T-cell (primary cell): ENCODE measurements at regions not wholly inside any gene's neighbourhood (a gene's known extent, or its start where the extent isn't known, plus 50 kb on each side); places are given as distances from the start of the nearest gene placed in this dataset.

Source experiments
- ATAC-seq, 4 experiments: fragments of 200-7000 bp in 3 of 4; fragments of 150-1000 bp in 1 of 4; cut with Tn5 transposase; replicated peaks in 1 of 4; 1 replicate in 3 of 4; 2 replicates in 1 of 4; pipeline ENCODE4 v1.10.0; 2021; ENCODE audit warnings: moderate library complexity in 3 of 4, mild to moderate bottlenecking in 2 of 4, moderate number of reproducible peaks in 1 of 4
- CTCF ChIA-PET, 2 donors: fragments of 300-600 bp; sonication (Branson Sonifier 250); formaldehyde crosslinking; loops; one replicate each; lab custom pipeline; 2022; ENCODE audit warnings: antibody characterized with exemption in 2 of 2; lab: Charles Lee
- POLR2A ChIA-PET, 2 donors: fragments of 300-600 bp; sonication (Branson Sonifier 250); formaldehyde crosslinking; loops; one replicate each; lab custom pipeline; 2022; ENCODE audit warnings: antibody characterized with exemption in 2 of 2; lab: Charles Lee
- DNase-seq, 35 experiments: peaks; one replicate each; pipeline versions ENCODE4 v3.0.0 to v3.0.0-alpha.2; 2013 to 2023
- H3K27ac ChIP-seq: one replicate; pipeline ENCODE4 v1.5.1; 2013; ENCODE audit warnings: low read length
- H3K27me3 ChIP-seq, 2 experiments: replicated peaks in 1 of 2; 1 replicate in 1 of 2; 2 replicates in 1 of 2; pipeline versions ENCODE4 v1.6.1 to v1.7.0; 2013; ENCODE audit warnings: low read length in 1 of 2, mixed read lengths in 1 of 2; ENCODE audit not compliant: control insufficient read depth in 2 of 2, insufficient read depth in 2 of 2; ENCODE audit errors: extremely low read depth in 1 of 2
- H3K36me3 ChIP-seq, 2 donors: 1 replicate in 1 of 2; 2 replicates in 1 of 2; pipeline versions ENCODE4 v1.6.1 to v1.7.0; 2013; ENCODE audit warnings: low read length in 1 of 2; ENCODE audit not compliant: control insufficient read depth in 2 of 2, insufficient read depth in 1 of 2; ENCODE audit errors: extremely low read depth in 1 of 2
- H3K4me1 ChIP-seq, 2 experiments: 1 replicate in 1 of 2; 2 replicates in 1 of 2; pipeline versions ENCODE4 v1.6.1 to v1.7.0; 2013; ENCODE audit warnings: low read length in 2 of 2, mixed read lengths in 1 of 2; ENCODE audit not compliant: insufficient read depth in 2 of 2, control insufficient read depth in 1 of 2; ENCODE audit errors: extremely low read depth in 1 of 2
- H3K4me3 ChIP-seq, 2 donors: 1 replicate in 1 of 2; 2 replicates in 1 of 2; pipeline versions ENCODE4 v1.5.1 to v1.7.0; 2013; ENCODE audit warnings: mild to moderate bottlenecking in 2 of 2, low read length in 1 of 2, moderate library complexity in 1 of 2; ENCODE audit not compliant: control insufficient read depth in 1 of 2; ENCODE audit errors: extremely low read depth in 1 of 2
- H3K9me3 ChIP-seq: 2 replicates; pipeline ENCODE4 v1.7.0; 2013
- H3K27ac Mint-ChIP-seq, 2 donors: one replicate each; pipeline ENCODE4 v1.8.0; 2020 to 2021; ENCODE audit warnings: mild to moderate bottlenecking in 2 of 2, mixed read lengths in 2 of 2
- H3K27me3 Mint-ChIP-seq, 2 donors: one replicate each; pipeline ENCODE4 v1.8.0; 2021 to 2022; ENCODE audit warnings: mixed read lengths in 2 of 2
- H3K36me3 Mint-ChIP-seq: one replicate; pipeline ENCODE4 v1.8.0; 2021; ENCODE audit warnings: mixed read lengths
- H3K4me1 Mint-ChIP-seq, 3 donors: one replicate each; pipeline ENCODE4 v1.8.0; 2020 to 2022; ENCODE audit warnings: mixed read lengths in 3 of 3, mild to moderate bottlenecking in 1 of 3
- H3K4me3 Mint-ChIP-seq, 3 donors: one replicate each; pipeline ENCODE4 v1.8.0; 2020 to 2022; ENCODE audit warnings: mild to moderate bottlenecking in 3 of 3, mixed read lengths in 3 of 3, moderate library complexity in 3 of 3
- H3K9me3 Mint-ChIP-seq, 3 donors: one replicate each; pipeline ENCODE4 v1.8.0; 2020 to 2022; ENCODE audit warnings: mixed read lengths in 3 of 3
- WGBS: methylation state at CpG from one replicate; pipeline ENCODE4 v1.1.5; 2013; ENCODE audit warnings: missing lambda C conversion rate; ENCODE audit not compliant: insufficient coverage; 5-methylcytosine and 5-hydroxymethylcytosine counted together

- peaks cover 0 to 4% of the 10 kb centered on the region in 2 experiments for H3K4me1 ChIP-seq
- CTCF ChIA-PET, result interaction anchor here in 1 of 2 donors (0.9 kb wide), 1 partner anchor 277 kb away, joined by 4 read pairs; no protein-coding TSS in a partner anchor
- H3K36me3 Mint-ChIP-seq, result no peaks in the 10 kb centered on the region
- no peak overlapping the region for H3K27ac ChIP-seq
- H3K4me1 Mint-ChIP-seq, result no peaks in the 10 kb centered on the region
- 83% methylated on average over 7 of the region's 11 CpGs for WGBS
- no peaks in the 10 kb centered on the region for H3K36me3 ChIP-seq
- H3K27me3 Mint-ChIP-seq, result no peaks in the 10 kb centered on the region
- no peak overlapping the region for H3K4me3 Mint-ChIP-seq
- no peaks in the 10 kb centered on the region for H3K9me3 ChIP-seq
- no peak for DNase-seq
- ATAC-seq, result no peak
- H3K4me3 ChIP-seq, result no peak overlapping the region
- H3K27me3 ChIP-seq, result no peaks in the 10 kb centered on the region
- POLR2A ChIA-PET, result interaction anchor here in 1 of 2 donors (0.6 kb wide), 1 partner anchor 142 kb away, joined by 3 read pairs; no protein-coding TSS in a partner anchor
- no peak overlapping the region for H3K27ac Mint-ChIP-seq
- no peaks in the 10 kb centered on the region for H3K9me3 Mint-ChIP-seq
These were observed 275.3 kb downstream of the GADD45G start for GRCh38 chr9:89880161-89880560.

GRCh38 chr9:89880721-89881120 lies 275.9 kb downstream of the GADD45G start:
- ATAC-seq (no peak), DNase-seq (no peak)
- 94% methylated on average over 5 of the region's 5 CpGs for WGBS
- Mint-ChIP-seq H3K4me1 (no peaks in the 10 kb centered on the region), H3K36me3 (no peaks in the 10 kb centered on the region), H3K27me3 (no peaks in the 10 kb centered on the region), H3K9me3 (no peaks in the 10 kb centered on the region), H3K4me3 (no peak overlapping the region), H3K27ac (no peak overlapping the region)
- Histone ChIP-seq H3K27ac (no peak overlapping the region), H3K36me3 (no peaks in the 10 kb centered on the region), H3K9me3 (no peaks in the 10 kb centered on the region), H3K4me3 (no peak overlapping the region), H3K4me1 (peaks cover 0 to 4% of the 10 kb centered on the region in 2 experiments), H3K27me3 (no peaks in the 10 kb centered on the region)
- ChIA-PET CTCF (no interaction called here), POLR2A (interaction anchor here in 1 of 2 donors (0.6 kb wide), 1 partner anchor 142 kb away, joined by 3 read pairs; no protein-coding TSS in a partner anchor)

GRCh38 chr9:89881431-89881830 lies 276.6 kb downstream of the GADD45G start:
- Mint-ChIP-seq H3K27ac (no peak overlapping the region), H3K36me3 (no peaks in the 10 kb centered on the region), H3K27me3 (no peaks in the 10 kb centered on the region), H3K4me1 (no peaks in the 10 kb centered on the region), H3K9me3 (no peaks in the 10 kb centered on the region), H3K4me3 (no peak overlapping the region)
- H3K4me3 ChIP-seq, result no peak overlapping the region
- no peaks in the 10 kb centered on the region for H3K9me3 ChIP-seq
- no peak overlapping the region for H3K27ac ChIP-seq
- POLR2A ChIA-PET, result no interaction called here
- DNase-seq, result no peak
- peaks cover 0 to 4% of the 10 kb centered on the region in 2 experiments for H3K4me1 ChIP-seq
- H3K36me3 ChIP-seq, result no peaks in the 10 kb centered on the region
- CTCF ChIA-PET, result no interaction called here
- H3K27me3 ChIP-seq, result no peaks in the 10 kb centered on the region
- ATAC-seq, result no peak
- no CpG with 5 or more reads among the region's 1 CpG for WGBS

GRCh38 chr9:89882930-89883361 lies 278.1 kb downstream of the GADD45G start:
- ChIA-PET CTCF (no interaction called here), POLR2A (no interaction called here)
- Mint-ChIP-seq H3K4me1 (no peaks in the 10 kb centered on the region), H3K27me3 (no peaks in the 10 kb centered on the region), H3K9me3 (no peaks in the 10 kb centered on the region), H3K27ac (no peak overlapping the region), H3K4me3 (no peak overlapping the region), H3K36me3 (no peaks in the 10 kb centered on the region)
- Histone ChIP-seq H3K9me3 (no peaks in the 10 kb centered on the region), H3K27me3 (no peaks in the 10 kb centered on the region), H3K4me1 (peaks cover 0 to 4% of the 10 kb centered on the region in 2 experiments), H3K36me3 (no peaks in the 10 kb centered on the region), H3K4me3 (no peak overlapping the region), H3K27ac (no peak overlapping the region)
- no peak for DNase-seq
- 95% methylated on average over 6 of the region's 7 CpGs for WGBS
- no peak for ATAC-seq

GRCh38 chr9:89883401-89884341 lies 278.9 kb downstream of the GADD45G start:
- Mint-ChIP-seq H3K4me1 (no peaks in the 10 kb centered on the region), H3K4me3 (no peak overlapping the region), H3K9me3 (no peaks in the 10 kb centered on the region), H3K27me3 (no peaks in the 10 kb centered on the region), H3K27ac (no peak overlapping the region), H3K36me3 (no peaks in the 10 kb centered on the region)
- POLR2A ChIA-PET, result no interaction called here
- CTCF ChIA-PET, result no interaction called here
- Histone ChIP-seq H3K4me1 (peaks cover 0 to 4% of the 10 kb centered on the region in 2 experiments), H3K9me3 (no peaks in the 10 kb centered on the region), H3K27me3 (no peaks in the 10 kb centered on the region), H3K36me3 (no peaks in the 10 kb centered on the region), H3K4me3 (no peak overlapping the region), H3K27ac (no peak overlapping the region)
- no peak for ATAC-seq
- DNase-seq, result no peak
- WGBS, result 93% methylated on average over 6 of the region's 12 CpGs

- no peaks in the 10 kb centered on the region for H3K4me1 Mint-ChIP-seq
- Histone ChIP-seq H3K36me3 (no peaks in the 10 kb centered on the region), H3K4me1 (peaks cover 0 to 4% of the 10 kb centered on the region in 2 experiments), H3K9me3 (no peaks in the 10 kb centered on the region), H3K27ac (no peak overlapping the region), H3K4me3 (no peak overlapping the region), H3K27me3 (no peaks in the 10 kb centered on the region)
- 81% methylated on average over 9 of the region's 13 CpGs for WGBS
- ChIA-PET POLR2A (interaction anchor here in 1 of 2 donors (0.6 kb wide), 1 partner anchor 118 kb away, joined by 3 read pairs; no protein-coding TSS in a partner anchor), CTCF (no interaction called here)
- H3K27ac Mint-ChIP-seq, result no peak overlapping the region
- ATAC-seq (no peak), DNase-seq (no peak)
- H3K27me3 Mint-ChIP-seq, result no peaks in the 10 kb centered on the region
- no peak overlapping the region for H3K4me3 Mint-ChIP-seq
- H3K36me3 Mint-ChIP-seq, result no peaks in the 10 kb centered on the region
- H3K9me3 Mint-ChIP-seq, result no peaks in the 10 kb centered on the region
These were observed 279.7 kb downstream of the GADD45G start for GRCh38 chr9:89884356-89885083.
